Erythroblast (primary cell): ENCODE measurements at regions not wholly inside any gene's neighbourhood (a gene's known extent, or its start where the extent isn't known, plus 50 kb on each side); places are given as distances from the start of the nearest gene placed in this dataset.

Experiments
- GATA1 ChIP-seq: IDR thresholded peaks from 2 replicates; pipeline ENCODE4 v1.6.1; 2011; ENCODE audit warnings: low read depth, mild to moderate bottlenecking, control low read depth, low read length, moderate library complexity
- POLR2A ChIP-seq: IDR thresholded peaks from 2 replicates; pipeline ENCODE4 v1.6.1; 2011; ENCODE audit warnings: mild to moderate bottlenecking, low read length

DNA sequence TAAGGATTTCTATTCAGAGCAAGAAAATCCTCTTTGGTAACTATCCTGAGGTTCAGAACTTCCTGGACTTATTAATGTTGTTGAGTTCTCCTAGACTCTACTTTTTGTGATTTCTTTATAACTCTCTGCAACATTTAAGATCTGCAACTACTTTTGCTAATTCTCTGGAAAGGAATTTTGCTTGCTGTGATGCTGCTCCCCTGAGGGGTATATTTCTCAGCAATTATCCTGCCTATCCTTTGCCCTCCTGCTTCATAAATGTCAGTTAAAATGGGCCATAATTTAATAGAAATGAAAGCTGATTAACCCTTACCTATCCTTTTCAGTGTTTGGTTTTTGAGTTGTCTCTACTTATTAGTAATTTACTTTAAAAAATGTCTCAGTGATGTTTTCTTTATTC, 377.3 kb upstream of the LRRC3B start:
- no peak for TF ChIP-seq POLR2A
- no peak for TF ChIP-seq GATA1
